ENCODE measurements at regions not wholly inside any gene's neighbourhood (a gene's known extent, or its start where the extent isn't known, plus 50 kb on each side); places are given as distances from the start of the nearest gene placed in this dataset.

DNA sequence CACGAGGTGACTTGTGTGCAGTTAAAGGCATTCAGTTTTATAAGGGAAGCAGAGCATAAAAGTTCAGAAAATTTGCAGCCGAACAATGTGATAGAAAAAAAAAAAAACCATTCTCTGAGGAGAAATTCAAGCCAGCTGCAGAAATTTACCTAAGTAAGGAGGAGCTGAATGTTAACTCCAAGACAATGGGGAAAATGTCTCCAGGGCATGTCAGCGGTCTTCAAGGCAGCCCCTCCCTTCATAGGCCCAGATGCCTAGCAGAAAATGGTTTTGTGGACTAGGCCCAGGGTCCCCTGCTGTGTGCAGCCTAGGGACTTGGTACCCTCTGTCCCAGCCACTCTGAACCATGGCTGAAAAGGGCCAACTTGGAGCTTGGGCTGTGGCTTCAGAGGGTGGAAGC, 1764.0 kb downstream of the C4orf33 start:
- TF ChIP-seq MAZ (IDR thresholded peaks at IDR 0.05; ENCODE audit: borderline replicate concordance, low read depth, low read length) (no peak), JUNB (IDR thresholded peaks at IDR 0.05) (no peak), CTCF (IDR thresholded peaks at IDR 0.05) (no peak), BHLHE40 (IDR thresholded peaks at IDR 0.05; ENCODE audit: low read depth, low read length) (no peak), PHF8 (IDR thresholded peaks at IDR 0.05; ENCODE audit: borderline replicate concordance, low read depth) (no peak), RCOR1 (IDR thresholded peaks at IDR 0.05; ENCODE audit: low read depth, low read length) (no peak)

All from A549 (cell line).